Fibroblast of the conjunctiva (primary cell): ENCODE measurements at regions not wholly inside any gene's neighbourhood (a gene's known extent, or its start where the extent isn't known, plus 50 kb on each side); places are given as distances from the start of the nearest gene placed in this dataset.

ENCODE experiments used
- DNase-seq: peaks from one replicate; pipeline ENCODE4 v3.0.0-alpha.2; 2010; ENCODE audit warnings: low read depth

DNA sequence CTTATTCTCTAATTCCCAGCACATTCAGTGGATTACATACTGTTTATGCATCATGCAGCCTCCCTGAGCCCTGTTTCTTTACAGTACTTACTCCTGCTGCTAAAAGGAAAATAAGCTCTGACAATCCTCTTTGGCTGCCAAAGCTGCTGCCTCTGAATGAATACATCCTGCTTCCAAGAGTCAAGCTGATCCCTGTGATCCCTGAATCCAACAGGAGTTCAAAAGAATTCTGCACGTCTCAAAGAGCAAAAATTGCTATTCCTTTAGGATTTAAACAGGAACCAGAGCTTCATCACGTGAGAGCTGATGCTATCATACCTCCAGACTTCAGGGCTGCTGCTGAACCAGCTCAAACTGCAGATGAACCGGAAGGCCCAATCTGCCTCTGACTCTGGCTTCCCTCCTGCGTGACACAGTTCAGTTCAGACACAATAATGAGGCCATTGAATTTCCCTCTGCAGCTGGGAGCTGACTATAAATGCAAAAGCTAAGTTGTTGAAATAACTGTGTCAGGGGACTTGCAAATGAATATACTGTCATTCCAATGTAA is 851.0 kb upstream of the PHF14 start:
- no peak for DNase-seq

DNA sequence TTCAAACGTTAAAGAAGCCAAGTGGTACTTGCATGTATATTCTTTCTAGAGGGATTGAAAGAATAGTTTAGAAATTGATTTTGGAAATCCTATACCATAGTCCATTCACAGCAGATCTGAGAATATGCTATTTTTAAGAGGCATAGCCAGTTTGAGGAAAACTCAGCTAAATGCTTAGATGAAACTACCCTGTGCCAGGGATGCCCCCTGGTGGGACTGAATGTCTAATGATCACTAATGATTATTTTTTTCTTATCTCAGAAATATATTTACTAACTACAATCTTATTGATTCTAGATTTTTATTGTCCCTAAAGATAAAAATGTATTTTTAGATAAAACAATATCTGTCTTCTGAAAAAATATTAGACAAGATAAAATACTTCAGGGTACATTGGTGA is 844.9 kb upstream of the PHF14 start:
- no peak for DNase-seq

DNA sequence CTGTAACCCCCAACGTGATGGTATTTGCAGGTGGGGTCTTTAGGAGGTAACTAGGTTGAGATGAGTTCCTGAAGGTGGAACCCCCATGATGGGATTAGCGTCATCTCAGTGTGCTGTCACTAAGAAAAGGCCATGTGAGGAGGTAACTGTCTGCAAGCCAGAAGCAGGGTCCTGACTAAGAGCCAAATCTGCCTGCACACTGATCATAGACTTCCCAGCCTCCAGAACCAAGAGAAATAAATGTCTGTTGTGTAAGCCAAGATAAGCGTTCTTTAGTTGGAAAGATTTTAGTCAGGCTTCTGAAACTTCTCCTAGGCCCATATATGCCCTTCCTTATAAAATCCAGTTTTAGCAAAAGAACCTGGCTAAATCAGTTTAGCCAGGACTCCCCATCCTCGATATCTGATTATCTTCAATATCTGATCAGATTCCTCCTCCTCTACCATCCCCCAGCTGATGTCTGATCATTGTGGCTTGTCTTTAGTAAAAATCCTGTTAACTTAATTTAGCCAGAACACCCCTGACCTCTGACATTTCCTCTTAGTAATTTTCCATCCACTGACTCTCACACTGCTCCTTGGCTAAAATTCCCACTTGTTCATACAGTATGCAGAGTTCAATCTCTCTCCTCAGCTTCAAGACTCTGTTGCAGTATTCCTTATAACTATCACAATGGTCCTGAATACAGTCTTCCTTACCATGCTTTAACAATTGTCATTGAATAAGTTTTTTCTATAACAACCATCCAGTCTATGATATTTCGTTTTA is 835.4 kb upstream of the PHF14 start:
- no peak for DNase-seq

DNA sequence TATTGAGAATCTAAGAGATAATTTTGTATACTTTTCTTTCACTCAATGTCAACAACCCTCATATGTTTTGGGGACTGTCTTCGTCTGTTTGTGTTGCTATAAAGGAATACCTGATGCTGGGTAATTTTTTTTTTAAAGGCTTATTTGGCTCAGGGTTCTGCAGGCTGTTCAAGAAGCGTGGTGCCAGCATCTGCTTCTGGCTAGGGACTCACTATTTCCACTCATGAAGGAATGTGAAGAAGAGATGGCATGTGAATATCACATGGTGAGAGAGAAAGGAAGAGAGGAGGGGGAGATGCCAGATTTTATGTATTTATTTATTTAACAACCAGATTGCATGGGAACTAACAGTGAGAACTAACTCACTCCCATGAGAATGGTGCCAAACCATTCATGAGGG is 827.4 kb upstream of the PHF14 start:
- no peak for DNase-seq

DNA sequence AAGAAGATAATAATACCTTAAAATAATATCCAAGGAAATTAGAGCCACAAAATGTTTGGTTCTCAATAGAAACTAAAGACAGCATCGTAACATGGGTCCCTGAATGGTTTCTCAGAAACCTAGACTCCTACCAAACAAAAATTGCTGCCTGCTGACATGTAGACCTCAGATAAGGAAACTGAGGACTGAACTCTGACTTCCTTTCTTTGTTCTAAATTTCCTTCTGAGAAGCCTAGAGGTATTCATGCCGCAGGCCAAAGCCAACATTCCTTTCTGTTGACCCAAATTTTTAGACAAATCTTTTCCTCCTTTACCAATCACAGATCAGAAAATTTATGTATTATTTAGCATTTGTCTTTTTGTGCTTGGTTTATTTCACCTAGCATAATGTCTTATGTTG is 816.7 kb upstream of the PHF14 start:
- DNase-seq, result no peak

DNA sequence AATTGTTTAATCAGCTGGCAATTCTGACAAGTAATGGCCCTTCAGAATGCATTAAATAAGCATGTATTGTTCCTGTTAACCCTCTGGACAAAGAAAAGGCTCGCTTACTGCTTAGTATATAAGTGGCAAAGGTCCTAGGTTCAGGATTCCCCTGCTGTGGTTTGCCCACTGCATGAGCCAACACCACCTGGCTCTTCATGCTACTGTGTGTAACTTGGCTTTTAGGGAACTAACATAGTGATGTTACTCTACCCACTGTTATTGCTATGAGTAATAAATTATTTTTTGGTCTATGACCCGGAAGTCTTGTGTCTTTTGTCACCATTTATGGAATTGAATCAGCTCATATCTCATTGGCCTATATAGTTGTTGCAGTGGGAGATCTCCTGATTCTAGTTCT is 791.7 kb upstream of the PHF14 start:
- no peak for DNase-seq

DNA sequence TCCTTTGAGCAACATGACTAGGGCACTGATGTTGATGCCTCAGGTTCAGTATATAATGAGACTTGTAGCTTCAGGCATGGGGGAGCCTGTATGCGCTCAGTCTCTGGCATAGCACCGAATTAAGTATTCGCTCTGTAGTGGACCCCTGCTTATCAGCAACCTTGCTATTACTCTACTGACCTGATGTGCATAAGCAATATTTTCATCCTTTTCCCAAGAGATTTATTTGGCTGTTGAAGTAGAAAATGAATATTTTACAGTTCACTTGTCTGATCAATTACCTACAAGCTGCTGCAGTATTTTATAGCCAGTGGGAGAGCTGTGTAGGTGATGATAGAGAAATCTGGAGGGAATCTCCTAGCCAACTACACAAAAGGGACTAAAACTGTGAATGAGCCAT is 781.6 kb upstream of the PHF14 start:
- DNase-seq, result no peak

DNA sequence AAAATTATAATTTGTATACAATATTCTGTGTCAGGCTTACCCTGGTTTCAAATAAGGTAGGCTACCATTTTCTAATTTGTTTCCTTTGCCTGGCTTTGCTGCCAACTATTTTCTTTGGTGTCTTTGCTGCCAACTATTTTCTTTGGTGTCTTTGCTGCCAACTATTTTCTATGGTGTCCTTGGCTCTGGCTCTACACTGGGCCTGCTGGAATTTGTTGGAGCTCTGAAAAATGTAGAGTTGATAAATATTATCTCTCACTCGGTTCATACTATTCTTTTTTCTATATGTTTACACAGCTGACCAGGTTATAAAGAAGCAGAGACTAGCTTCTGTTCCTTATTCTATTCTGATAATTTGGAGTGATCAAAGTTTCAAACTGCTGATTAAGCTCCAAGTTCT is 768.0 kb upstream of the PHF14 start:
- DNase-seq, result no peak

DNA sequence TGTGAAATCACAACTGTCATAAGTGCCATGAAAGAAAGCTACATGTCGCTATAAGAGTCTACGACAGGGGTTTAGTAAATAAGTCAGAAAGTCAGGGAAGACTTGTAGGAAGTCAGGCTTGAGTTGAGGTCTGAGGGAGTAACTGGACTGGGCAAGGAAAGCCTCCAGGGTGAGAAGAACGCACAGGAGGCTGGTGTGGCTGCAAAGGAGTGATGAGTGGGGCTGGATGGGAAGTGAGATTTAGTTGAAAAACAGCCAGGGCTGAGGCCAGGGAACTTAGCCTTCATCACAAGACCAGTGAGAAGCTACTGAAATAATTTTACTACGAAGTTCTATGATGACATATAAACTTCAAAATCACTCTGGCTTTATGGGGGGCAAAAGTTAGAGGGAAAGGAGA is 763.7 kb upstream of the PHF14 start:
- no peak for DNase-seq

DNA sequence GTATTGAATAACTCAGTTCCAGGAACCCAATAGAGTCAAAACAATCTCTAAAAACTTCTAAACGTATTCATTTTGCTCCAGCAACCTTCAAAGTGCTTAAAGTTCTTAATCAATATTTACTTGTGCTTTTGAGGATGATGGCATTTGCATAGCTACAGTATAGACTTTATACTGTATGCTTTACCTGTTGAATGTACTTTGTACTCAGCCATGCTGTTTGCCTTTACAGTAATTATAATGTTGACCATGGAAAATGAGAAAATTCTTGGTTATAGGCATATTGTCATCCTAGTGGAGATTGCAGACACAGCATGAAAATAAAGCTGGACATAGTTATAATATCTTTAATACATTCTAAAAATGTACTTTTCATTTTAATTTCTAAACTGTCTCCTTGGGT is 762.7 kb upstream of the PHF14 start:
- no peak for DNase-seq

DNA sequence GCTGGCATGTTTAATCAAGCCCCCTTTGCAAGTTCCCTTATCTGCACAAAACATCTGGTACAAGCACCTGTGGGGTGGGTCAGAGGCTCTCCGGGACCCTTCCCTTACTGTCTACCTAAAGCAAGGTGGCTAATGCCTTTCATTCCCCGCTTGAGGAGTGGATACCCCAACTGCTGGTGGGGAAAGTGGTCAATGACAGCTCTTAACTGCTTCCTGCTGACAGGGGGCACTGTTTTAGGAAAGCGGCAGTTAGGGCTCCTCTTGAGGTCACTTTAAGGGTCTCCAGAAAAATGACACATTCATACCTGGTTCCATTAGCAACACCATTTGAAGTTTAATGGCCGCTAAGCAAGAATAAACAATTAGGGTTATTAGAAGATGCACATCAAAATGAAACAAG is 761.8 kb upstream of the PHF14 start:
- DNase-seq, result no peak

DNA sequence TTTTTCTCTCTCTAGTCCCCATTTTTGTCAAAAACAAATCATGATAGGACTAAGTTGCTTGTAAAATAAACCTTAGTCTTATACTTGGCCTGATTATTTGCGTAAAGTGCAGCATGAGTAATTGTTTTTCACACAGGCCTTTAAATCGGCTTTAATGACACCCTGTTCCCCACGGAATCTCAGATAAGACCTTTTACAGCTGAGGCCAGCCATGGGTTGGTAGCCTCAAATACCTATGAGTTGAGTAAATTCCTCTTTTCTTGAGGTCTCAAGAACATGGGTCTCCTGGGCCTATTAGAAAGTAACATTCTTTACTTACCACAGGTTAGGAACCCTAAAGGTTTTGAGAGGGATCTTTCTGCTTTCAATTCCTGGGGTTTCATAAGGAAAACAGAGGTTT is 761.0 kb upstream of the PHF14 start:
- no peak for DNase-seq

DNA sequence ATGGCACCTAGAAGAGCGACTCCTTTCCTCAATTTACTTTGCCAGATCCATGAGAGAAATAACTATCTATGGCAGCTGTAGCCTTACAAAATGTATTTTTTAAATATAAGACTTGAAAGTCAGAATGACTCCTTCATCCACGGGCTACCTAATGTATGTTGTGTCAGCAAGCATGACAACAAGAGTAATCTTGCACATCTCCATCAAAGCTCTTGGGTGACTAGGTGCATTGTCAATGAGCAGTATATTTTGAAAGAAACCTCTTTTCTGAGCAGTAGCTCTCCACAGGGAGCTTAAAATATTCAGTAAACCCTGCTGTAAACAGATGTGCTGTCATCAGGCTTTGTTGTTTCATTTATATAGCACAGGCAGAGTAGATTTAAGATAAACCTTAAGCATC is 757.2 kb upstream of the PHF14 start:
- DNase-seq, result no peak

DNA sequence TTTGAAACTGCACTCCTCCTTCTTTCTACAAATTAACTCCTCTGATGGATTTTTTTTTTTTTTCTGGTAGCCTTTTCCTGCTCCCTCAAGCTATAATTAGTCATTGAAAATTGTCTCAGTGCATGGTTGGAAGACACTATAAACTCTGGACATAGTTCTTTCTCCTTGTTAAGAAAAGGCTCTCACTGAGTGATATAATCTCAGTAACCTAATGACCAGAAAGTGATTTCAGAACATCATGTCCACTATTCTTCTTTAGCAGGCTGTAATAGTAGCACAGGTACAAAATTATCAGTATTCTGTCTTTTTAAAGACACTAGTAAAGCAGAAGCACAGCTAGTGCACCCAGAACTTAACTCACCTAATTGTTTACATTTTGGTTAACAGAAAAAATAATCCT is 752.6 kb upstream of the PHF14 start:
- DNase-seq, result no peak

DNA sequence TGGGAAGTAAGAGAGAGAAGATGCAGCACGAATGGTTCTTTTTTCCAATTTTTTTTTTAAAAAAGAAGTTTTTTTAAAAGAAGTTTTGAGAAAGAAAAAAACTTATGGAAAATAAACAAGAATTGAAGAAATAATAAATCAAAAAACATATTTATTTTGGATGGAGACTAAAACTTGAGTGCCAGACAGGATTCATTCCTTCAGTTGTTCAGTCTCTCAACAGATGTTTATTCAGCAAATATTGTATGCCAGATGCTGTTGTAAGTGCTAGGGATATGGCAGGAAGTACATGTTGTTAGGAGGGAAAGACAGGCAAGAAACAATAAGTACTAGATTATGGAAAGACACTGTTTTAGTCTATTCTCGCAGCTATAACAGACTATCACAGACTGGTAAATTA is 750.7 kb upstream of the PHF14 start:
- DNase-seq, result no peak

DNA sequence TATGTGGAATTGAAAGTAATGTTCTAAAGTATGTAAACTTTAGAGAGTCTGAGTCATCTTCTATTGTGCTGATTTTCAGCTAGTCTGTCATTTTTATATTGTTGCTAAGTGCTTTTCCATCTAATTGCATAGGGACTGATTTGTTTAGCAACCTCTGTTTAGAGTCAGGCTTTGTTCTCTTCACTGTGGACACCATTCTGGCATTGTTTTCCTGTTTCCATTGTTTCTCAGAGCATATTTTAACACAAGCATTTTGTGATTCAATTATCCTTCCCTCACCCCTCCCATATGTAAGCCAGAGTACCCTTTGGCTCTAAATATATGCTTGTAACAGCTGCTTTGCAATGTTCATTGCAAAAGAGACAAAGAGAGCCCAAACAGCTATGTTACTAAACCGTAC is 748.4 kb upstream of the PHF14 start:
- DNase-seq, result no peak

DNA sequence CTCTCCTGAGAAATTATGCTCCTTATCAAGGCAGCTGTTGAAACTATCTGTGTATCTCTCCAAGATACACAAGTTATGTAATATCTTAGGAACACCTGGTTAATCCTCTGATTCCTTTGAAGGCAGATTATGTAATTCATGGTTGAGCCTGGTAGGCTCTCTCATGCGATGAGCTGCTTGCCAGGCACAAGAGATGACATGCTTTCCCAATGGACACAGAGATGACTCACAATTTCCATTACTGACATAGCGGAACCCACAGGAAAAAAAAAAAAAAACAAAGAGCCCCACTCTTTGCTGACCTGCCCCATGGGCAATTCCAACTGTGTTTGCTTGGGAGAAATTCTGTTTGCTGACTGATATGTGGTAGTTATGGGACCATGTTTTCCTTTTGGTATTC is 736.4 kb upstream of the PHF14 start:
- no peak for DNase-seq

DNA sequence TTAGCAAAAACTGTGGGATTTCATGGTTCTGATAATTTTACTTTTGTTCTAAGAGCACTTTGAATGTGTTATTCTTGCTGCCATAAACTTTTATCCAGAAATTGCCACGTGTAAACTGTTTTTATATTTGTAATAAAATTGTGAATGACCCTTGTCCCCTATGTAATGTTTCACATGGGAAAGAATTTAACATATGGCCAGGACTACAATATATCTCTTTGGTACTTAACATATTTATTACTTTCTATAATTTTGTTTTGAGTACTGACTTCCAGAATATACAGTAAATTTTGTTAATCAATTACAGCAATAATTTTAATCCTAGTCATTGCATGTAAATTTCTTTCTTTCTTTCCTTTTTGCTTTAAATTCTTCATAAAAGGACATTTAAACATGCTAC is 735.0 kb upstream of the PHF14 start:
- DNase-seq, result no peak

DNA sequence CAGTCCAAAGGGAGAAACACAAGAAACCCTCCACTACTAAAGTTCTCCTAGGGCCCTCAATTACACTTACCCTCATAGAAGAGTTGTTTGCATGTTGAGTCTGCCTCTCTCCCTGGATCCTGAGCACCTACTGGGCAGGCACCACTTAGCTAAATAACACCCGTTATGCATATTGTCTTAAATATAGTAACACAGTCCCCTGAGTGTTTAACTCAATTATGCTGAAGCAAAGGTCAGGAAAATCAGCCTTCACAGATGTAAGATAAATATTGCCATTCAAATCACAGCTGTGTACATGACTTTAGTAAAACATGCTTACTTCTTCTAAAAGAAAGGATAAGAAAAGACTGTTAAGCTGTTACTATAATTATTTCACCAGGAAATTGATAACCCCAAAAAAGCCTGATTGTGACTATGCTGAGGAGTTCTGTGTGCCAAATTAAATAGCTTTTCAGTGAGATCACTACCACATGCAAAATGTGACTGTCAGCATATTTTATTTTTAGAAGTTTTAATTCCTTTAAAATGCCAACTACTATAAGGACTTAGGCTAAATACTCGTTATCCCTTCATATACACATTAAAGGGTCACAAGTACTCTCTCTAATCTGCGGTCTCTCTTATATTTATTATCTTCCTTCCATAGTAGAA is 733.9 kb upstream of the PHF14 start:
- no peak for DNase-seq

DNA sequence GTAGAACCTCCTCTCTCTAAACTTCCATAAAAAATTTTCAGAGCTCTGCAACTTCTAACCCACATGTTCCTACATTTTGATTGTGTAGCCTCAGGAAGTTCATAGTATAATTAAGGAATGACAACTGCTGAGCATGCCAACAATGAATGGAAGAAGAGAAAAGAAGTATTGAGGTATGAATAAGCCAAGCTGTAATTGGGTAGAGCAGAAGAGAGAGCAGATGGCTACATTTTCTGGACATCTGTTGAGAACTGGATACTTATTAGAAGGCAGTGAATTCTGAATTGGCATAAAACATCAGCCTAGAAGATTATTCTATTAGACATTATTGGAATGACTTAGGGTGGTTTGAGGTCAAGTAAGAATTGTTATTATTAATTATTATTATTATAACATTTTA is 728.3 kb upstream of the PHF14 start:
- DNase-seq, result no peak

DNA sequence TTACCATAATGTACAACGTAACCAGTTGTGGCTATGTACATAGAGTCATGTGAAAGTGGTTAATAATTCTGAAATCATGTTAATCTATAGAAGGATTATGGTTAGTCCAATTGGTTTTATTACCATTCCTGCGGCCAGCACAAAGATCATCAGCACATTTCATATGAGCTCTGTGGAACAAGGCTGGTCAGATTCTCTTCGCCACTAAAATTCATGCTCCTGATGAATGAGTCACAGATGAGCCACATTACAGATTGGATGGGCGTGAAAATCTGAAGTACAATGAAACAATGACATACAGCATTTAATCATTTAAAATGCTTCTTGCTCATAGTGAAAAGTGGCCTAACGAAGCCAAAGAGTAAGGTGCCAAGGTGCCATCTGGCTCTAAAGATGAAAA is 716.2 kb upstream of the PHF14 start:
- no peak for DNase-seq

DNA sequence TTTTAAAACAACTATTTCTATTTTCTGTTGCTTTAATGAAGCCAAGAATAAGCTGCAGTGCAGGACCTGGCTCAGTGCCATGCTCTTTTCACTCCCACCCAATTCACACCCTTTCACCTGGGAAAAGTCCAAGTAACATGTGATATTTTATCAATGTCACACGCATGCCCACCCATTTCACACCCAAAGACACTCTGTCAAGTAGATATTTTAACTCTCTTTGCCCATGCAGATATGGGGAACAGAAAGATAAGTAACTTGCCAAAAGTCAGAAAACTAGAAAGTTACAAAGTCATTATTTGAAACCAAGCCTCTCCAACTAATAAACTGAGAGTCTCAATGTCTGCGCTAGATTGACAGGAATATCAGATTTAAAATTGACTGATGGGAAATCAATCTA is 706.7 kb upstream of the PHF14 start:
- DNase-seq, result no peak

DNA sequence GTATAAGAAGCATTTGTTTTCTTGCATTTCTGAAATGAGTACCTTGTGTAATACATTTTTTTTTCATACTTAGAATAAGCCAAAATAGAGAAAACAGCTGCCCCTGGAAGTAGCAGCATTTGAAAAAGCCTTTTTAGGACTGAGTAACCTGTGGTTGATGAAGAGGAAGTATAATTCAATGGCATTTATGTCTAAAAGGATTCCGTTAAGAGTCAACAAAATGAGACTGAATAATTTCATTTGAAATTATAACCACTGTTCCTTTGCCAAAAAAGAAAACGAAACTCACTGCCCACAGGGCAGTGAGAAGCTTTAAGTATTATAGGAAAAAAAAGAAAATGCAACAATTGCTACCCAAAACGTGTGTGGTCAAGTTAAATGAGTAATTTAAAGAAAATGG is 705.6 kb upstream of the PHF14 start:
- no peak for DNase-seq

DNA sequence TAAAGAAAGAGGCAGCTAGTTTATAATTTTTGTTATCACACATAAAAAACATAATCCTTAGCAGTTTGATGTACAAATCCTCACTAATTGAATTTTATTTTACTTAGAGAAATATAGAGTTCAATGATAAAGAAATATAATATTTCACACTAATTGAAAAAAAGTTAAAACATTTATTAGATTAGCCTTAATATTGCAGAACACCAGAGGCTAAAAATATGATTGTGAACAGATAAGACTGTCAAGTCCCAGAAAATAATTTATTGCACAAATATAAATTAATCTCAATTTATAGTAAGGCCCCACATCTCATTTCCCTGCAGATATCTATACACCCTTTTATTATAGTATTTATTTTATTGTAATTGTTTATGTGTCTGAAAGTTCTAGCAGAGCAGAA is 690.8 kb upstream of the PHF14 start:
- no peak for DNase-seq
